ENCODE measurements at regions not wholly inside any gene's neighbourhood (a gene's known extent, or its start where the extent isn't known, plus 50 kb on each side); places are given as distances from the start of the nearest gene placed in this dataset.

- Mint-ChIP-seq H3K4me3 (no peak overlapping the region), H3K27ac (no peak overlapping the region), H3K9me3 (peaks cover 3% of the 10 kb centered on the region), H3K4me1 (no peaks in the 10 kb centered on the region), H3K36me3 (ENCODE audit: low read depth) (no peaks in the 10 kb centered on the region), H3K27me3 (peaks cover 51% of the 10 kb centered on the region)
- ATAC-seq (ENCODE audit: low read depth) (no peak), DNase-seq (no peak)
- ChIA-PET CTCF (no interaction called here), POLR2A (no interaction called here)
- TF ChIP-seq CTCF (IDR thresholded peaks at IDR 0.05): no peak
- intact Hi-C loops (cut with micrococcal nuclease): no loop called here
Observed at GRCh38 chr2:8424997-8425900, 256.6 kb upstream of the ID2 start.

DNA sequence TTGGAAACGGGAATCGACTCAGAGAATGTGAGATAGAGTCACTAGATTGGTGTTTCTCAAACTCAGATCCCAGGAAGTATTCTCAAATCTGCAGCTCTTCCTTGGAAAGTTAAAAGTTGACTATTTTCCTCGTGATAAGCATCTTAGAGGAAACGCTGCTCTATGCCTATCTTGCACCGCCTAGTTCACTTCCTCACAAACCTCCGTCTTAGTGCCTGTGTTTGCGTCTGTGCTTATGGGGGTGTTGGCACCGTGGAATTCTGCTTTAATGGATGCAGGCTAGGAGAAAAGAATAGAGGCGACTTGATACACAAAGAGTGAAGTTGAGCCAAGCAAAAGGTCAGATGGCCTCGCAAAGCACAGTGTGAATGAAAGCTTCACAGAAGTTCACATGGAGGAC lies 255.3 kb upstream of the ID2 start:
- ChIA-PET CTCF (no interaction called here), POLR2A (no interaction called here)
- intact Hi-C loops (cut with micrococcal nuclease): no loop called here
- Mint-ChIP-seq H3K36me3 (ENCODE audit: low read depth) (no peaks in the 10 kb centered on the region), H3K27me3 (peaks cover 46% of the 10 kb centered on the region), H3K9me3 (peaks cover 3% of the 10 kb centered on the region), H3K27ac (no peak overlapping the region), H3K4me3 (no peak overlapping the region), H3K4me1 (no peaks in the 10 kb centered on the region)
- no peak for ATAC-seq (ENCODE audit: low read depth)
- DNase-seq: no peak
- TF ChIP-seq CTCF (IDR thresholded peaks at IDR 0.05): no peak

- DNase-seq (no peak), ATAC-seq (ENCODE audit: low read depth) (no peak)
- CTCF ChIA-PET: no interaction called here
- no peak for TF ChIP-seq CTCF (IDR thresholded peaks at IDR 0.05)
- H3K4me3 Mint-ChIP-seq: no peak overlapping the region
- H3K9me3 Mint-ChIP-seq: peaks cover 3% of the 10 kb centered on the region
- H3K27ac Mint-ChIP-seq: no peak overlapping the region
- no peaks in the 10 kb centered on the region for H3K4me1 Mint-ChIP-seq
- intact Hi-C loops (cut with micrococcal nuclease): no loop called here
- no peaks in the 10 kb centered on the region for H3K36me3 Mint-ChIP-seq (ENCODE audit: low read depth)
- peaks cover 39% of the 10 kb centered on the region for H3K27me3 Mint-ChIP-seq
- POLR2A ChIA-PET: no interaction called here
Observed at GRCh38 chr2:8427211-8427610, 254.6 kb upstream of the ID2 start.

DNA sequence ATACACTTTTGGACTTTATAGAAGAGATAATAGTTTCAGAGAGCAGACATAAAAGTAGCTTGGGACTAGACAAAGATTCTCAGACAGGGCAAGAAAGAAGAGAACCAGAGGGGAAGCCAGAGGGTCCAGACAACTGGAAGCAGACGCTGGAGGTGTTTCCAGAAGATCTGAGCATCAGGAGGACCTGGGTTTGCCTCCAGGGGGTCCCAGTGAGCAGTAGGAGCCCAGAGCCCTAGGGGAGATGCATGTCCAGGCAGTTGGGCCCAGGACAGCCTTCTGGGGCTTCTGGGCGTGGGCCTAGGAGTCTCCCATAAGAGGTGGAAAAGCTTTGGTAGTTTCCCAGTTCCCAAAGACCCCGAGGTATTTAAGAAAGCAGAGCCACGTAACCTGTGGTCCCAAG lies 251.2 kb upstream of the ID2 start:
- no peak for TF ChIP-seq CTCF (IDR thresholded peaks at IDR 0.05)
- ATAC-seq (ENCODE audit: low read depth) (no peak), DNase-seq (no peak)
- Mint-ChIP-seq H3K27me3 (peaks cover 19% of the 10 kb centered on the region), H3K4me1 (peaks cover 12% of the 10 kb centered on the region), H3K36me3 (ENCODE audit: low read depth) (no peaks in the 10 kb centered on the region), H3K9me3 (peaks cover 3% of the 10 kb centered on the region), H3K4me3 (no peak overlapping the region), H3K27ac (no peak overlapping the region)
- CTCF ChIA-PET: no interaction called here
- POLR2A ChIA-PET: no interaction called here
- intact Hi-C loops (cut with micrococcal nuclease): loop anchor here (10.0 kb wide), 1 partner anchor 114 kb away; no protein-coding TSS in a partner anchor

DNA sequence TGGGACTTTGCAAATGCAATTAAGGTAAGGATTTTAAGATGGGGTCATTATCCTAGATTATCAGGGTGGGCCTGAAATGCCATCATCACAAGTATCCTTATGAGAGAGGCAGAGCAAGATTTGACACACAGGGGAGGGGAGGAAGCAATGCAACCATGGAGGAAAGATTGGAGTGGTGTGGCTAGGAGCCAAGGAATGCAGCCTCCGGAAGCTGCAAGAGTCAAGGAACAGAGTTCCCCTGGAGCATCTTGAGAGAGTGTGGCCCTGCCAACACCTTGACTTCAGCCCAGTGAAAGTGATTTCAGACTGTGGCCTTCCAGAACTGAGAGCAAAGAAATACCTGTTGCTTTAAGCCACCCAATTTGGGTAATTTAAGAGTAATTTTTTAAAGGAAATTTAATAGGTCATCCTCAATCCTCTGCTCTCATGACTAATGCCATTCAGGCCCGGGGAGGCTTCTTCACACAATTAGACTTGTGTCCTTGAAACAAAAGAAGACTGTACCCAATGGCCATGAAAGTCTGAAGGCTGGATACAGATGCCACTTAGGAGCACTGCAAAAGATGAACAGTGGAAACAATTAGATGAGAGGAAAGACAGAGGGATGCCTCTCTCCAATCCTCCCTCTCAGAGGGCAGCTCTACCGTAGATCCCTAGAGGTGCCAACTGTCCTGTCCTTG lies 250.3 kb upstream of the ID2 start:
- Mint-ChIP-seq H3K4me3 (no peak overlapping the region), H3K27ac (no peak overlapping the region), H3K9me3 (peaks cover 3% of the 10 kb centered on the region), H3K36me3 (ENCODE audit: low read depth) (no peaks in the 10 kb centered on the region), H3K4me1 (peaks cover 15% of the 10 kb centered on the region), H3K27me3 (peaks cover 13% of the 10 kb centered on the region)
- TF ChIP-seq CTCF (IDR thresholded peaks at IDR 0.05): no peak
- intact Hi-C loops (cut with micrococcal nuclease): loop anchor here (10.0 kb wide), 1 partner anchor 113 kb away; no protein-coding TSS in a partner anchor
- ATAC-seq (ENCODE audit: low read depth): no peak
- POLR2A ChIA-PET: no interaction called here
- no peak for DNase-seq
- CTCF ChIA-PET: no interaction called here

Measured in activated B cell treated with CpG ODN at 0.5 μM for 24 hours (primary cell).